IPS DF 6.9 (cell line): ENCODE measurements at regions not wholly inside any gene's neighbourhood (a gene's known extent, or its start where the extent isn't known, plus 50 kb on each side); places are given as distances from the start of the nearest gene placed in this dataset.
"Not testable (repeated sequence)": the region's sequence is repeated elsewhere in the genome, so short reads cannot be mapped to it uniquely, and the experiment has no call there.

Experiments
- DNase-seq: peaks from one replicate; pipeline ENCODE4 v3.0.0-alpha.2; 2013; ENCODE audit warnings: low read depth, low spot score
- H3K27ac ChIP-seq: one replicate; pipeline ENCODE4 v1.5.1; 2013; ENCODE audit warnings: low read length, control low read depth
- H3K27me3 ChIP-seq: 2 replicates; pipeline ENCODE4 v1.6.1; 2013; ENCODE audit warnings: mild to moderate bottlenecking, low read length; ENCODE audit not compliant: control insufficient read depth, insufficient read depth
- H3K36me3 ChIP-seq: 2 replicates; pipeline ENCODE4 v1.6.1; 2013; ENCODE audit warnings: low read length; ENCODE audit not compliant: control insufficient read depth, insufficient read depth
- H3K4me1 ChIP-seq: 2 replicates; pipeline ENCODE4 v1.6.1; 2013; ENCODE audit warnings: low read length; ENCODE audit not compliant: control insufficient read depth, insufficient read depth
- H3K4me3 ChIP-seq: 2 replicates; pipeline ENCODE4 v1.5.1; 2013; ENCODE audit warnings: mild to moderate bottlenecking, low read length
- H3K9me3 ChIP-seq: 2 replicates; pipeline ENCODE4 v1.6.1; 2013; ENCODE audit warnings: low read length, inconsistent platforms; ENCODE audit not compliant: control insufficient read depth, insufficient read depth
- WGBS: extraction: QIAGEN DNeasy Blood & Tissue Kit; methylation state at CpG from one replicate; pipeline ENCODE4 v1.1.7; 2013; ENCODE audit warnings: mixed read lengths, missing lambda C conversion rate; ENCODE audit not compliant: insufficient read length, insufficient coverage; 5-methylcytosine and 5-hydroxymethylcytosine counted together

GRCh38 chr2:205865905-205866441 is 183.7 kb downstream of the NRP2 start:
- Histone ChIP-seq H3K27ac (no peak overlapping the region), H3K36me3 (no peaks in the 10 kb centered on the region), H3K4me1 (no peaks in the 10 kb centered on the region), H3K9me3 (no peaks in the 10 kb centered on the region), H3K4me3 (no peak overlapping the region), H3K27me3 (no peaks in the 10 kb centered on the region)
- no CpG with 5 or more reads among the region's 7 CpGs for WGBS
- DNase-seq = no peak

- H3K4me1 ChIP-seq = no peaks in the 10 kb centered on the region
- no CpG with 5 or more reads among the region's 3 CpGs for WGBS
- no peak overlapping the region for H3K4me3 ChIP-seq
- H3K27me3 ChIP-seq = no peaks in the 10 kb centered on the region; the same call in 1 of the 2 replicates
- H3K27ac ChIP-seq = no peak overlapping the region
- DNase-seq = no peak
- no peaks in the 10 kb centered on the region for H3K36me3 ChIP-seq
- H3K9me3 ChIP-seq = no peaks in the 10 kb centered on the region
Measured at GRCh38 chr2:205865056-205865455, 182.8 kb downstream of the NRP2 start.

GRCh38 chr2:205864491-205864890 is 182.2 kb downstream of the NRP2 start:
- H3K36me3 ChIP-seq = no peaks in the 10 kb centered on the region
- H3K9me3 ChIP-seq = no peaks in the 10 kb centered on the region
- H3K27ac ChIP-seq = no peak overlapping the region
- no peaks in the 10 kb centered on the region; the same call in 1 of the 2 replicates for H3K27me3 ChIP-seq
- H3K4me3 ChIP-seq = no peak overlapping the region
- no CpG with 5 or more reads among the region's 1 CpG for WGBS
- no peaks in the 10 kb centered on the region for H3K4me1 ChIP-seq
- no peak for DNase-seq

DNA sequence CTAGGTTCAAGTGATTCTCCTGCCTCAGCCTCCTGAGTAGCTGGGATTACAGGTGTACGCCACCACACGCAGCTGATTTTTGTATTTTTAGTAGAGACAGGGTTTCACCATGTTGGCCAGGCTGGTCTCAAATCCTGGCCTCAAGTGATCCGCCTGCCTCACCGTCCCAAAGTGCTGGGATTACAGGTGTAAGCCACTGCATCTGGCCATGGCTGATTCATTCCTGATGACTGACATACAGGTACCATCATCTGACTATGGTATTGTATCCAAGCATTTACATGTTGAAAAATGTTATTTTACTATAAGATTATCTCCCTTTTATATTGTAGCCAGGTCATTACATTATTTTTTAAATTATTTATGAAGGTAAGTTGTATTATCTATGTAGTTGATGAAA is 180.5 kb downstream of the NRP2 start:
- H3K36me3 ChIP-seq, H3K27ac ChIP-seq, H3K9me3 ChIP-seq, DNase-seq, H3K4me3 ChIP-seq, H3K27me3 ChIP-seq, H3K4me1 ChIP-seq: not testable (repeated sequence)
- no CpG with 5 or more reads among the region's 4 CpGs for WGBS

GRCh38 chr2:205860885-205861284 is 178.6 kb downstream of the NRP2 start:
- no peaks in the 10 kb centered on the region for H3K36me3 ChIP-seq
- no peak for DNase-seq
- no peak overlapping the region for H3K4me3 ChIP-seq
- WGBS = no CpG with 5 or more reads among the region's 7 CpGs
- H3K27me3 ChIP-seq = no peaks in the 10 kb centered on the region; the same call in 1 of the 2 replicates
- H3K4me1 ChIP-seq = no peaks in the 10 kb centered on the region
- H3K9me3 ChIP-seq = no peaks in the 10 kb centered on the region
- H3K27ac ChIP-seq = no peak overlapping the region

GRCh38 chr2:205860181-205860580 is 177.9 kb downstream of the NRP2 start:
- no peak overlapping the region for H3K27ac ChIP-seq
- no peaks in the 10 kb centered on the region; the same call in 1 of the 2 replicates for H3K27me3 ChIP-seq
- WGBS = no CpG with 5 or more reads among the region's 9 CpGs
- no peak for DNase-seq
- no peak overlapping the region for H3K4me3 ChIP-seq
- H3K4me1 ChIP-seq = no peaks in the 10 kb centered on the region
- H3K36me3 ChIP-seq = no peaks in the 10 kb centered on the region
- no peaks in the 10 kb centered on the region for H3K9me3 ChIP-seq

GRCh38 chr2:205858881-205859441 is 176.7 kb downstream of the NRP2 start:
- Histone ChIP-seq H3K9me3 (no peaks in the 10 kb centered on the region), H3K4me1 (no peaks in the 10 kb centered on the region), H3K36me3 (no peaks in the 10 kb centered on the region), H3K27me3 (no peaks in the 10 kb centered on the region; the same call in 1 of the 2 replicates), H3K4me3 (no peak overlapping the region), H3K27ac (no peak overlapping the region)
- DNase-seq = no peak
- no CpG with 5 or more reads among the region's 16 CpGs for whole genome bisulfite sequencing

DNA sequence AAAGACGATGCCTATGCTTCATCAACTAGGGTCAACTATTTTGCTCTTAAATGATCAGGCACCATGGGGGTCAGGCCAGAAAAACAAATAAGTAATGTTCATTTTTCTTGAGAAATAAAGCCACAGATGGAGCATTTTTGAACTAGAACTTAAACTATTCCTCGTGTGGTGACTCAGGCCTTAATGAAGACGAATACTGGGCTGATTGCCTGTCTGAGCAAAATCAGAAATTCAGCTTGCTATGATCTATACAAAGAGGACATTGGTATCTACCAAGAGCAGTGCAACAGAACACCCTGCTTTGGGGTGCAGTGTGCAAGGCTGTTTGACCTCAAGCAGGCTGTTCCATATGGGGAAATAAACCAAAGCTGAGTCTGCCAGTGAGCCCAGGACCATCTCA is 176.0 kb downstream of the NRP2 start:
- Histone ChIP-seq H3K9me3 (no peaks in the 10 kb centered on the region), H3K36me3 (no peaks in the 10 kb centered on the region), H3K27me3 (no peaks in the 10 kb centered on the region; the same call in 1 of the 2 replicates), H3K27ac (no peak overlapping the region), H3K4me3 (no peak overlapping the region), H3K4me1 (no peaks in the 10 kb centered on the region)
- DNase-seq = no peak
- WGBS = no CpG with 5 or more reads among the region's 3 CpGs

DNA sequence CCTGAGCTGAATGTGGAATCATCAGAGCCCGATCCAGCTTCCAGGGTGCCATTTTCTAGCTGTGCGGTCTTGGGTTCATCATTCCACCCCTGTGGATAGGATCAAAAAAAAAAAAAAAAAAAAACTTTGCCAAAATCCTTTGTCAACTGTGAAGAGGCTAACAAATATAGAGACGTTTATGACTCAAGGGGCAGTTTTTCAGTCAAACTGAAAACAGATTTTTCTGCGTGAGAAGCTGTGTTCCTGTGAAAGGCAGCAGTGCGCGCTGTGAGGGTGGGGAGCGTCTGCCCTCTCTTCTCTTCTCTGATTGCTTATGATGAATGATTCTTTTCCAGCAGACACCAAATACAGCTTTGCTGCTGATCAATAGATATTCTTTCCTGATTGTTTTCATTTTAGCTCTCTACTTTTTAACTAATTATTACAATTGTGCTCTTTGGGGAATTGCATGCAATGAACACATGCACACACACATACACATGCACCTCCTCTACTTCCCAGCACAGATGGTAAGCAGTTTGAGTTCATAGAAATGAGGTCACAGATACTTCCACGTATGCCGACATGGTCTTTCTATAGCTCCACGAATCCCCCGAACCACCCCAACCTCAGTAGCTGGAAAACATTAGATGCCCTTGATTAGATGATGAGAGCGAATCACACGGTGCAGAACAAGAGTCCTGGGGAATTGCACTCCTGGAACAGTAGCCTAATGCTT is 175.4 kb downstream of the NRP2 start:
- no peaks in the 10 kb centered on the region for H3K4me1 ChIP-seq
- H3K27ac ChIP-seq = no peak overlapping the region
- H3K27me3 ChIP-seq = no peaks in the 10 kb centered on the region; the same call in 1 of the 2 replicates
- H3K4me3 ChIP-seq = no peak overlapping the region
- no peaks in the 10 kb centered on the region for H3K9me3 ChIP-seq
- DNase-seq = no peak
- no peaks in the 10 kb centered on the region for H3K36me3 ChIP-seq
- no CpG with 5 or more reads among the region's 13 CpGs for WGBS

DNA sequence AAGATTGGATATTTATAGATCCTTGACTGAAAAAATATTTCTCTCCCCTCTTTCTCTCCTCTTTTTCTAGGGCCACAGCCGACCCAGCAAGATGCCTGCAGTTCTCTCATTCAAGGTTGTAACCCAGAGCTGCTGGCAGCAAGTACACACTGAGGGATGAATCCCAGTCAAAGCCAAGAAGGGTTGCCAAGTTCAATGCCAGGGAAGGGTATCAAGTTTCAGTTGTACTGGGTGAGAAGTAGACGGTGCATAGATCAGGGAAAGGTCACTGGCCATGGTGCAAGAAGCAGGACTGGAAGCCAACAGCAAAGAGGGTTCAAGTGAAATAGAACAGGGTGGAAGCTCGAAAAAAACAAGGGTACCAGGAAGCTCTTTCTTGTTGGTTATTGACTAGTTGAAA is 170.2 kb downstream of the NRP2 start:
- WGBS = no CpG with 5 or more reads among the region's 3 CpGs
- H3K4me1 ChIP-seq = peaks cover 3% of the 10 kb centered on the region
- H3K9me3 ChIP-seq = no peaks in the 10 kb centered on the region
- H3K27me3 ChIP-seq = no peaks in the 10 kb centered on the region
- no peak overlapping the region for H3K4me3 ChIP-seq
- no peaks in the 10 kb centered on the region for H3K36me3 ChIP-seq
- no peak for DNase-seq
- no peak overlapping the region for H3K27ac ChIP-seq
